K562 (cell line): ENCODE measurements at regions not wholly inside any gene's neighbourhood (a gene's known extent, or its start where the extent isn't known, plus 50 kb on each side); places are given as distances from the start of the nearest gene placed in this dataset.

ENCODE experiments used
- ARHGAP35 ChIP-seq: fragments of 450-650 bp; IDR thresholded peaks from 2 replicates; pipeline ENCODE4 v1.6.1; 2018; ENCODE audit not compliant: partially characterized antibody
- GATAD2B ChIP-seq: fragments of 450-650 bp; IDR thresholded peaks from 2 replicates; pipeline ENCODE4 v1.6.1; 2017; ENCODE audit warnings: mild to moderate bottlenecking, borderline replicate concordance
- GTF2E2 ChIP-seq: fragments of 200-800 bp; sonication (Bioruptor generic); IDR thresholded peaks from 2 replicates; pipeline ENCODE4 v1.6.1; 2016; ENCODE audit warnings: missing genetic modification characterization, missing compliant biosample characterization
- MECOM ChIP-seq: fragments of 250-450 bp; sonication (Bioruptor Pico); IDR thresholded peaks from 2 replicates; pipeline ENCODE4 v1.8.0; 2022; ENCODE audit warnings: inconsistent platforms
- NFE2L1 ChIP-seq: fragments of 450-650 bp; IDR thresholded peaks from 2 replicates; pipeline ENCODE4 v1.6.1; 2016; ENCODE audit warnings: missing genetic modification characterization, low read depth, mild to moderate bottlenecking, missing compliant biosample characterization, moderate library complexity, borderline replicate concordance
- POLR2B ChIP-seq: fragments of 450-650 bp; IDR thresholded peaks from 2 replicates; pipeline ENCODE4 v1.6.1; 2018; ENCODE audit warnings: low read depth; ENCODE audit not compliant: partially characterized antibody
- RAD21 ChIP-seq, 2 experiments: fragments of 250-450 bp in 1 of 2; fragments of 450-650 bp in 1 of 2; sonication (Bioruptor Pico) in 1 of 2; formaldehyde crosslinking in 1 of 2; IDR thresholded peaks in 1 of 2; conservative IDR thresholded peaks in 1 of 2; 2 replicates each; pipeline versions ENCODE4 v1.4.0 to v1.8.0; 2020 to 2022; ENCODE audit warnings: mild to moderate bottlenecking in 2 of 2, moderate library complexity in 1 of 2
- TSC22D4 ChIP-seq: fragments of 450-650 bp; IDR thresholded peaks from 2 replicates; pipeline ENCODE4 v1.6.1; 2016; ENCODE audit warnings: missing genetic modification characterization, missing biosample characterization, control low read depth
- ZC3H4 ChIP-seq: sonication (generic); formaldehyde crosslinking; IDR thresholded peaks from 2 replicates; pipeline ENCODE4 v1.9.0; 2021; ENCODE audit warnings: missing genetic modification reagents, borderline replicate concordance
- ZNF3 ChIP-seq: fragments of 250-450 bp; sonication (Bioruptor Pico); IDR thresholded peaks from 2 replicates; pipeline ENCODE4 v1.5.0; 2021; ENCODE audit warnings: mild to moderate bottlenecking, moderate library complexity
- ZNF324 ChIP-seq: fragments of 250-450 bp; sonication (Bioruptor Pico); IDR thresholded peaks from 2 replicates; pipeline ENCODE4 v1.4.0; 2020; ENCODE audit warnings: mild to moderate bottlenecking
- ZNF76 ChIP-seq: fragments of 250-450 bp; sonication (Bioruptor Pico); IDR thresholded peaks from 2 replicates; pipeline ENCODE4 v1.4.0; 2020; ENCODE audit warnings: mild to moderate bottlenecking, moderate library complexity, borderline replicate concordance
- TF ChIP-seq, protein P1 (sequence below): sonication (generic); formaldehyde crosslinking; IDR thresholded peaks from 2 replicates; pipeline ENCODE4 v1.9.0; 2022; ENCODE audit warnings: mild to moderate bottlenecking, missing genetic modification reagents
- TF ChIP-seq, protein P2 (sequence below): IDR thresholded peaks from 2 replicates; pipeline ENCODE4 v1.6.1; 2011; ENCODE audit not compliant: insufficient read length; ENCODE audit errors: extremely low read depth
- TF ChIP-seq, protein P3 (sequence below): fragments of 450-650 bp; IDR thresholded peaks from 2 replicates; pipeline ENCODE4 v1.6.1; 2016
- TF ChIP-seq, protein P4 (sequence below): fragments of 450-650 bp; formaldehyde crosslinking; IDR thresholded peaks from 2 replicates; pipeline ENCODE4 v1.4.0; 2020; ENCODE audit warnings: mild to moderate bottlenecking, moderate library complexity
- TF ChIP-seq, protein P5 (sequence below), 3 experiments: IDR thresholded peaks in 2 of 3; conservative IDR thresholded peaks in 1 of 3; 2 replicates each; pipeline ENCODE4 v1.5.1; 2011 to 2012; ENCODE audit warnings: low read length in 3 of 3, mild to moderate bottlenecking in 3 of 3, control low read depth in 2 of 3, improper control_type of control experiment in 1 of 3, inconsistent platforms in 1 of 3, low read depth in 1 of 3, mixed read lengths in 1 of 3, moderate library complexity in 1 of 3; ENCODE audit not compliant: insufficient read depth in 2 of 3
- TF ChIP-seq, protein P6 (sequence below): sonication (generic); formaldehyde crosslinking; IDR thresholded peaks from 2 replicates; pipeline ENCODE4 v1.8.0; 2022; ENCODE audit warnings: mild to moderate bottlenecking, missing genetic modification reagents, borderline replicate concordance

DNA sequence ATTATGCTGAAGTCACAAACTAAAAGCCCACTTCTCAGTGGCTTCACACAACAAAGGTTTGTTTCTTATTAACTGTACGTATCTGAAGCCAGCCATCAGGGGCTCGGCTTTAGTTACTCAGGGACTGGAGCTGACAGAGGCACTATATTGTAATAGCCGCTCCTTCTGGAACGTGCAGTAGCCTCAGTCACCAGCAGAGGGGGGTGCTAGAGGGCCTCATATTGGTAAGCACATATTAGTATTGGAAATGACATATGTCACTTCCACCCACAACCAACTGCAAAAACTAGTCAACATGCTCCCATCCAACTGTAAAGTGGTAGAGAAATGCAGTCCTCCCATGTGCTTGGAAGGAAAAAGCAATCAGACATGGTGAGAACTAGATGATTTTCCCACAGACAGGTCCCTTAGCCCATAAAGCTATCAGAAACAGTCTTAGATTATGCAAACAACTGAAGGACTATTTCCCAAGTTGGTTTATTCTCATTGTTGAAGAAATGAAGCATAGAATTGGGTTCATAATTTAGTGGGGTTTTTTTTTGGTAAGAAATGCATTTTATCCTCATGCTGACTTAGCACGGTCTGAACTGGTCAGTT is 183.6 kb upstream of the G2E3 start (continued):
- TF ChIP-seq MECOM (CRISPR knock-in tag) (no peak), GATAD2B (no peak), ZNF3 (CRISPR knock-in tag) (no peak), ZNF324 (no peak), ZC3H4 (CRISPR knock-in tag) (no peak), RAD21 (CRISPR knock-in tag; conservative IDR thresholded peaks at IDR 0.05 in 1 of 2, IDR thresholded peaks at IDR 0.05 in 1 of 2) (peak; percentile 34 to 63), TSC22D4 (tag) (no peak), ZNF76 (CRISPR knock-in tag) (no peak), POLR2B (no peak), ARHGAP35 (no peak), NFE2L1 (tag) (no peak), GTF2E2 (no peak)
- TF ChIP-seq, protein P1, sequence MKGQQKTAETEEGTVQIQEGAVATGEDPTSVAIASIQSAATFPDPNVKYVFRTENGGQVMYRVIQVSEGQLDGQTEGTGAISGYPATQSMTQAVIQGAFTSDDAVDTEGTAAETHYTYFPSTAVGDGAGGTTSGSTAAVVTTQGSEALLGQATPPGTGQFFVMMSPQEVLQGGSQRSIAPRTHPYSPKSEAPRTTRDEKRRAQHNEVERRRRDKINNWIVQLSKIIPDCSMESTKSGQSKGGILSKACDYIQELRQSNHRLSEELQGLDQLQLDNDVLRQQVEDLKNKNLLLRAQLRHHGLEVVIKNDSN (CRISPR knock-in tag): no peak
- TF ChIP-seq, protein P2, sequence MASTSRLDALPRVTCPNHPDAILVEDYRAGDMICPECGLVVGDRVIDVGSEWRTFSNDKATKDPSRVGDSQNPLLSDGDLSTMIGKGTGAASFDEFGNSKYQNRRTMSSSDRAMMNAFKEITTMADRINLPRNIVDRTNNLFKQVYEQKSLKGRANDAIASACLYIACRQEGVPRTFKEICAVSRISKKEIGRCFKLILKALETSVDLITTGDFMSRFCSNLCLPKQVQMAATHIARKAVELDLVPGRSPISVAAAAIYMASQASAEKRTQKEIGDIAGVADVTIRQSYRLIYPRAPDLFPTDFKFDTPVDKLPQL: no peak
- TF ChIP-seq, protein P3, sequence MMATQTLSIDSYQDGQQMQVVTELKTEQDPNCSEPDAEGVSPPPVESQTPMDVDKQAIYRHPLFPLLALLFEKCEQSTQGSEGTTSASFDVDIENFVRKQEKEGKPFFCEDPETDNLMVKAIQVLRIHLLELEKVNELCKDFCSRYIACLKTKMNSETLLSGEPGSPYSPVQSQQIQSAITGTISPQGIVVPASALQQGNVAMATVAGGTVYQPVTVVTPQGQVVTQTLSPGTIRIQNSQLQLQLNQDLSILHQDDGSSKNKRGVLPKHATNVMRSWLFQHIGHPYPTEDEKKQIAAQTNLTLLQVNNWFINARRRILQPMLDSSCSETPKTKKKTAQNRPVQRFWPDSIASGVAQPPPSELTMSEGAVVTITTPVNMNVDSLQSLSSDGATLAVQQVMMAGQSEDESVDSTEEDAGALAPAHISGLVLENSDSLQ: peak; percentile 21; the same call in 1 of the 2 replicates
- TF ChIP-seq, protein P4, sequence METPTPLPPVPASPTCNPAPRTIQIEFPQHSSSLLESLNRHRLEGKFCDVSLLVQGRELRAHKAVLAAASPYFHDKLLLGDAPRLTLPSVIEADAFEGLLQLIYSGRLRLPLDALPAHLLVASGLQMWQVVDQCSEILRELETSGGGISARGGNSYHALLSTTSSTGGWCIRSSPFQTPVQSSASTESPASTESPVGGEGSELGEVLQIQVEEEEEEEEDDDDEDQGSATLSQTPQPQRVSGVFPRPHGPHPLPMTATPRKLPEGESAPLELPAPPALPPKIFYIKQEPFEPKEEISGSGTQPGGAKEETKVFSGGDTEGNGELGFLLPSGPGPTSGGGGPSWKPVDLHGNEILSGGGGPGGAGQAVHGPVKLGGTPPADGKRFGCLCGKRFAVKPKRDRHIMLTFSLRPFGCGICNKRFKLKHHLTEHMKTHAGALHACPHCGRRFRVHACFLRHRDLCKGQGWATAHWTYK (CRISPR knock-in tag): no peak
- TF ChIP-seq, protein P5, sequence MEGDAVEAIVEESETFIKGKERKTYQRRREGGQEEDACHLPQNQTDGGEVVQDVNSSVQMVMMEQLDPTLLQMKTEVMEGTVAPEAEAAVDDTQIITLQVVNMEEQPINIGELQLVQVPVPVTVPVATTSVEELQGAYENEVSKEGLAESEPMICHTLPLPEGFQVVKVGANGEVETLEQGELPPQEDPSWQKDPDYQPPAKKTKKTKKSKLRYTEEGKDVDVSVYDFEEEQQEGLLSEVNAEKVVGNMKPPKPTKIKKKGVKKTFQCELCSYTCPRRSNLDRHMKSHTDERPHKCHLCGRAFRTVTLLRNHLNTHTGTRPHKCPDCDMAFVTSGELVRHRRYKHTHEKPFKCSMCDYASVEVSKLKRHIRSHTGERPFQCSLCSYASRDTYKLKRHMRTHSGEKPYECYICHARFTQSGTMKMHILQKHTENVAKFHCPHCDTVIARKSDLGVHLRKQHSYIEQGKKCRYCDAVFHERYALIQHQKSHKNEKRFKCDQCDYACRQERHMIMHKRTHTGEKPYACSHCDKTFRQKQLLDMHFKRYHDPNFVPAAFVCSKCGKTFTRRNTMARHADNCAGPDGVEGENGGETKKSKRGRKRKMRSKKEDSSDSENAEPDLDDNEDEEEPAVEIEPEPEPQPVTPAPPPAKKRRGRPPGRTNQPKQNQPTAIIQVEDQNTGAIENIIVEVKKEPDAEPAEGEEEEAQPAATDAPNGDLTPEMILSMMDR (IDR thresholded peaks at IDR 0.05 in 2 of 3, conservative IDR thresholded peaks at IDR 0.05 in 1 of 3; ENCODE audit: insufficient read depth in 2 of 3, low read depth in 1 of 3, low read length in 3 of 3): peak; percentile 67 to 80 (median 78)
- TF ChIP-seq, protein P6, sequence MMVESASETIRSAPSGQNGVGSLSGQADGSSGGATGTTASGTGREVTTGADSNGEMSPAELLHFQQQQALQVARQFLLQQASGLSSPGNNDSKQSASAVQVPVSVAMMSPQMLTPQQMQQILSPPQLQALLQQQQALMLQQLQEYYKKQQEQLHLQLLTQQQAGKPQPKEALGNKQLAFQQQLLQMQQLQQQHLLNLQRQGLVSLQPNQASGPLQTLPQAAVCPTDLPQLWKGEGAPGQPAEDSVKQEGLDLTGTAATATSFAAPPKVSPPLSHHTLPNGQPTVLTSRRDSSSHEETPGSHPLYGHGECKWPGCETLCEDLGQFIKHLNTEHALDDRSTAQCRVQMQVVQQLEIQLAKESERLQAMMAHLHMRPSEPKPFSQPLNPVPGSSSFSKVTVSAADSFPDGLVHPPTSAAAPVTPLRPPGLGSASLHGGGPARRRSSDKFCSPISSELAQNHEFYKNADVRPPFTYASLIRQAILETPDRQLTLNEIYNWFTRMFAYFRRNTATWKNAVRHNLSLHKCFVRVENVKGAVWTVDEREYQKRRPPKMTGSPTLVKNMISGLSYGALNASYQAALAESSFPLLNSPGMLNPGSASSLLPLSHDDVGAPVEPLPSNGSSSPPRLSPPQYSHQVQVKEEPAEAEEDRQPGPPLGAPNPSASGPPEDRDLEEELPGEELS (CRISPR knock-in tag): no peak
